Fibroblast of lung (primary cell): ENCODE measurements at regions not wholly inside any gene's neighbourhood (a gene's known extent, or its start where the extent isn't known, plus 50 kb on each side); places are given as distances from the start of the nearest gene placed in this dataset.

Experiments
- EZH2 ChIP-seq: IDR thresholded peaks from 2 replicates; pipeline ENCODE4 v1.5.1; 2012; ENCODE audit warnings: low read length, control low read depth, mild to moderate bottlenecking; ENCODE audit errors: missing control alignments
- TF ChIP-seq, protein P1 (sequence below), 2 donors: IDR thresholded peaks in 1 of 2; conservative IDR thresholded peaks in 1 of 2; 1 replicate in 1 of 2; 2 replicates in 1 of 2; pipeline ENCODE4 v1.5.1; 2011 to 2012; ENCODE audit warnings: low read length in 2 of 2, control low read depth in 1 of 2, inconsistent platforms in 1 of 2, low read depth in 1 of 2, mild to moderate bottlenecking in 1 of 2

DNA sequence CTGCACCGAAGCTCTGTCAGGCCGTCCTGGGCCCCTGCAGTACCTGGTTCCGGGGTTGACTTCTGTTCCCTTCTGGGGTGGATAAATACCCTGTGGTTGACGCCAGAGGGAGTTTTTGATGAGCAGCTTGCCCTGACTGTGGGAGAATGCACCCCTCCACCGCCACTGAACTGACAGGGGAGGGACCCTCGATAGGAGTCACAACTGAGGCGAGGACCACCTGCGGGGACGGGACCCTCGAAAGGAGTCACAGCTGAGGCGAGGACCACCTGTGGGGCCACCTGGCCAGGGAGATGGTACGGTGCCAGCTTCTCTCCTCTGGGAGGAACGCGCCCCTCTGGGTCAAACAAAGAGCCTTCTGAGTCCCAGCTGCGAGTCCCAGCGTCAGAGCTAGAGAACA is 100.1 kb upstream of the FRMD1 start:
- TF ChIP-seq, protein P1, sequence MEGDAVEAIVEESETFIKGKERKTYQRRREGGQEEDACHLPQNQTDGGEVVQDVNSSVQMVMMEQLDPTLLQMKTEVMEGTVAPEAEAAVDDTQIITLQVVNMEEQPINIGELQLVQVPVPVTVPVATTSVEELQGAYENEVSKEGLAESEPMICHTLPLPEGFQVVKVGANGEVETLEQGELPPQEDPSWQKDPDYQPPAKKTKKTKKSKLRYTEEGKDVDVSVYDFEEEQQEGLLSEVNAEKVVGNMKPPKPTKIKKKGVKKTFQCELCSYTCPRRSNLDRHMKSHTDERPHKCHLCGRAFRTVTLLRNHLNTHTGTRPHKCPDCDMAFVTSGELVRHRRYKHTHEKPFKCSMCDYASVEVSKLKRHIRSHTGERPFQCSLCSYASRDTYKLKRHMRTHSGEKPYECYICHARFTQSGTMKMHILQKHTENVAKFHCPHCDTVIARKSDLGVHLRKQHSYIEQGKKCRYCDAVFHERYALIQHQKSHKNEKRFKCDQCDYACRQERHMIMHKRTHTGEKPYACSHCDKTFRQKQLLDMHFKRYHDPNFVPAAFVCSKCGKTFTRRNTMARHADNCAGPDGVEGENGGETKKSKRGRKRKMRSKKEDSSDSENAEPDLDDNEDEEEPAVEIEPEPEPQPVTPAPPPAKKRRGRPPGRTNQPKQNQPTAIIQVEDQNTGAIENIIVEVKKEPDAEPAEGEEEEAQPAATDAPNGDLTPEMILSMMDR (conservative IDR thresholded peaks at IDR 0.05 in 1 of 2, IDR thresholded peaks at IDR 0.05 in 1 of 2; ENCODE audit: low read depth in 1 of 2, low read length in 2 of 2) = no peak
- TF ChIP-seq EZH2 = no peak
